ENCODE measurements at regions not wholly inside any gene's neighbourhood (a gene's known extent, or its start where the extent isn't known, plus 50 kb on each side); places are given as distances from the start of the nearest gene placed in this dataset.
A peak's percentile ranks its signal among the peaks of the same experiment; 100 is the strongest.

DNA sequence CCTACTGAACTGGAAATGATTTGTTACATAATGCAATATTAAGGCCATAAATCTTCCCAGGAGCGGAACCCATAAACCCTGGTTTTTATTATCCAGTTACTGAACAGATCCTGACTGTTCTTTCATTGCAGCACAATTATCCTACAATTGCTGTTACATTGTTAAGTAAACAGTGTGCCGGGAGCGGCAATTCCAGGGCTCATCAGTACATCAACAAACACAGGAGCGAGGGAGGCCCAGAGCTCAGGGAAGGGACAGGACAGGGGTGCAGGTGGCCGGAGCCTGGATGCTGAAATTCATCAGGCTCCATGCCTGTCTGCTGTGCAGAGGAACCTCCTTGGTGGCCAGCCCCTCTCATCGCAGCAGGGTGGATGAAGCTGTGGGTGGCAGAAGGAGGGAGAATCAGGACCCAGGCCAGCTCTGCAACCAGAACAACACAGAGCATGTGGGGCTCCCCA, 544.7 kb downstream of the NPHP4 start:
- H3K27me3 ChIP-seq = no peaks in the 10 kb centered on the region
- no peaks in the 10 kb centered on the region for H3K36me3 ChIP-seq (replicated peaks in 1 of 2; ENCODE audit: insufficient read depth in 1 of 2, low read depth in 2 of 2)
- no peak for ATAC-seq
- intact Hi-C loops (cut with DNase I) = no loop called here
- no peak for DNase-seq
- H3K27ac ChIP-seq = no peak overlapping the region
- H3K4me1 ChIP-seq = peaks cover 3% of the 10 kb centered on the region
- no peak overlapping the region for H3K4me3 ChIP-seq
- whole genome bisulfite sequencing, 2 donors = 40 to 52% methylated on average over 2 to 6 of the region's 6 CpGs
- no peak for TF ChIP-seq POLR2A (IDR thresholded peaks at IDR 0.05)
- TF ChIP-seq, protein P1, sequence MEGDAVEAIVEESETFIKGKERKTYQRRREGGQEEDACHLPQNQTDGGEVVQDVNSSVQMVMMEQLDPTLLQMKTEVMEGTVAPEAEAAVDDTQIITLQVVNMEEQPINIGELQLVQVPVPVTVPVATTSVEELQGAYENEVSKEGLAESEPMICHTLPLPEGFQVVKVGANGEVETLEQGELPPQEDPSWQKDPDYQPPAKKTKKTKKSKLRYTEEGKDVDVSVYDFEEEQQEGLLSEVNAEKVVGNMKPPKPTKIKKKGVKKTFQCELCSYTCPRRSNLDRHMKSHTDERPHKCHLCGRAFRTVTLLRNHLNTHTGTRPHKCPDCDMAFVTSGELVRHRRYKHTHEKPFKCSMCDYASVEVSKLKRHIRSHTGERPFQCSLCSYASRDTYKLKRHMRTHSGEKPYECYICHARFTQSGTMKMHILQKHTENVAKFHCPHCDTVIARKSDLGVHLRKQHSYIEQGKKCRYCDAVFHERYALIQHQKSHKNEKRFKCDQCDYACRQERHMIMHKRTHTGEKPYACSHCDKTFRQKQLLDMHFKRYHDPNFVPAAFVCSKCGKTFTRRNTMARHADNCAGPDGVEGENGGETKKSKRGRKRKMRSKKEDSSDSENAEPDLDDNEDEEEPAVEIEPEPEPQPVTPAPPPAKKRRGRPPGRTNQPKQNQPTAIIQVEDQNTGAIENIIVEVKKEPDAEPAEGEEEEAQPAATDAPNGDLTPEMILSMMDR (IDR thresholded peaks at IDR 0.05) = no peak
- H3K9me3 ChIP-seq = no peaks in the 10 kb centered on the region

DNA sequence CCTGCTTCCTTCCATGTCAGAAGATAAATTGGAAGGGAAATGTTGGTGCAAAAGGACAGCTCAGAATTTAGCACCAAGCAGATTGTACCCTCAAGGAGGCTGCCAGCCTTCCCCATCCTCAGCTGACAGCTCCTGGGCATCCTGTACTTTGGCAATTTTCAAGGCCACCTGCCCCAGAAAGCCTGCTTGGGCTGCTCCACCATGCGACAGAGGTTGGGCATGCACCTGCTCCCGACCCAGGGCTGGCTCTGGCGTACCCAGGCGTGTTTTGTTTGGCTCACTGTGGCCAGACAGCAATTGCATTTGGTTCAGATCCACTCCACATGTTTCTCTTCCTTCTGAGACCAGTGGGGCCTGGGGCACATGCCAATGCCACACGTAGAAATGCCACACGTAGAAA, 547.8 kb downstream of the NPHP4 start:
- intact Hi-C loops (cut with DNase I) = no loop called here
- 28 to 30% methylated on average over 6 of the region's 6 CpGs for WGBS, 2 donors
- Histone ChIP-seq H3K9me3 (no peaks in the 10 kb centered on the region), H3K27ac (no peak overlapping the region), H3K27me3 (no peaks in the 10 kb centered on the region), H3K4me1 (no peaks in the 10 kb centered on the region), H3K4me3 (no peak overlapping the region), H3K36me3 (replicated peaks in 1 of 2; ENCODE audit: insufficient read depth in 1 of 2, low read depth in 2 of 2) (no peaks in the 10 kb centered on the region)
- peak; percentile 33 for ATAC-seq
- TF ChIP-seq, protein P1 (IDR thresholded peaks at IDR 0.05) = peak in 3 of 7 experiments; percentile 9 to 34 (median 21)
- no peak for TF ChIP-seq POLR2A (IDR thresholded peaks at IDR 0.05)
- DNase-seq = peak in 2 of 4 donors; percentile 23 to 29

DNA sequence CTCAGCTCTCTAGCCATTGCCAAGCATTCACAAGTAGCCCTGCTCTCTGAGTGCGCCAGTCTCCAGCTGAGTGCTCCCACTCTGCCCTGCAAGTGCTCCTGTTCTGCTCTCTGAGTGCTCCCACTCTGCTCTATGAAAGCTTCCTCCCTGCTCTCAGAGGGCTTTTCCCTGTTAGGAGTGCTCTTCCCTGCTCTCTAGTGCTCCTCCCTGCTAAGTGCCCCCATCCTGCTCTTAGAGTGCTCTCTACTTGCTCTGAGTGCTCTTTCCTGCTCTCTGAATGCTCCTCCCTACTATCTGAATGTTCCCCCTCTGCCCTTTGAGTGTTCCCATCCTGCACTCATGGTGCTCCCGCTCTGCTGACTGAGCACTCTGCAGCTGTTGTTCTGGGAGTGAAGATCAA, 555.4 kb downstream of the NPHP4 start:
- H3K36me3 ChIP-seq (replicated peaks in 1 of 2; ENCODE audit: insufficient read depth in 1 of 2, low read depth in 2 of 2) = no peaks in the 10 kb centered on the region
- TF ChIP-seq, protein P1 (IDR thresholded peaks at IDR 0.05) = no peak
- 83% methylated on average over 2 of the region's 2 CpGs for WGBS, 2 donors
- H3K9me3 ChIP-seq = peaks cover 0 to 9% (median 0%) of the 10 kb centered on the region in 3 donors
- H3K4me3 ChIP-seq = no peak overlapping the region
- H3K27ac ChIP-seq = no peak overlapping the region
- intact Hi-C loops (cut with DNase I) = no loop called here
- H3K27me3 ChIP-seq = no peaks in the 10 kb centered on the region
- DNase-seq (no peak), ATAC-seq (no peak)
- no peaks in the 10 kb centered on the region for H3K4me1 ChIP-seq

DNA sequence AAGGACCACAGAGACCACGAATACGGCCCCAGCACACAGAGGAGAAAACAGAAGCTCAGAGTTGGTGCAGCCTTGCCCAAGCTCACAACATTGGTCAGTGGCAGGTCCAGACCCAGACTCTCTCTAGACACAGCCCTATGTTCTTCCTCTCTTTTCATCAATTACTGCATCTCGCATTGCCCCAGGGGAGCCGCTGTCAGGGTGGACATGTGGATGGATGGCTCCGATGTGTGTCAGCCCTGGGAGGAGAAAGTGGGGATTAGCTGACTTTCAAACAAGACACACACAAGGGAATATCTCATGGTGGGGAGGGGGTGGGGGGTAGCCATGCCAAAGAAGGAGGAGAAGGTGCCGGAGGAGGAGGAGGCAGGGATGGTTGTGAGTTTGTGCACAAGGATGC, 556.8 kb downstream of the NPHP4 start:
- DNase-seq (no peak), ATAC-seq (no peak)
- WGBS, 2 donors = 79 to 88% methylated on average over 6 of the region's 6 CpGs
- intact Hi-C loops (cut with DNase I) = no loop called here
- Histone ChIP-seq H3K27ac (no peak overlapping the region), H3K9me3 (peaks cover 0 to 9% (median 0%) of the 10 kb centered on the region in 3 donors), H3K4me3 (no peak overlapping the region), H3K27me3 (no peaks in the 10 kb centered on the region), H3K36me3 (replicated peaks in 1 of 2; ENCODE audit: insufficient read depth in 1 of 2, low read depth in 2 of 2) (no peaks in the 10 kb centered on the region), H3K4me1 (no peaks in the 10 kb centered on the region)
- TF ChIP-seq, protein P1 (IDR thresholded peaks at IDR 0.05) = no peak
- TF ChIP-seq POLR2A (IDR thresholded peaks at IDR 0.05) = no peak

DNA sequence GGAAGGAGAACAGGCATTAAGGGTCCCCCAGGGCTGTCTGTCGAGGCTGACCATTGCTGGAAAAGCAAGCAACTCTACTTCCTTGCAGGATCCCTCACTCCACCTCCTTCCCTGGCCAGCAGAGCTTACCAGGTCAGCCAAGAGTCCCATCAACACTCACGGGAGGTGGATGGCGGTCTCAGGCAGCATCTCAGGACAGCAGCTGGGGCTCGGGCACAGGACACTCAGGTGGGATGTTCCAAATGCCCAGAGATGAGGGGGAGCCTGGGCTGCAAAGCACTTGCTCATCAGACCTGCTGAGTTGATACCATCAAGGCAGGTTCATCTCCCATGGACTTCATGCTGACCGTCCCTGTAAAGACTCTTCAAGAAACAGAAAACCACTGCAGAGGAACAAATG, 559.8 kb downstream of the NPHP4 start:
- no peak for DNase-seq
- H3K36me3 ChIP-seq (replicated peaks in 1 of 2; ENCODE audit: insufficient read depth in 1 of 2, low read depth in 2 of 2) = no peaks in the 10 kb centered on the region
- 64 to 88% methylated on average over 1 to 5 of the region's 5 CpGs for WGBS, 2 donors
- intact Hi-C loops (cut with DNase I) = no loop called here
- no peak overlapping the region for H3K4me3 ChIP-seq
- H3K9me3 ChIP-seq = no peaks in the 10 kb centered on the region
- H3K27me3 ChIP-seq = peaks cover 0 to 4% of the 10 kb centered on the region in 2 donors
- H3K27ac ChIP-seq = no peak overlapping the region
- no peak for ATAC-seq
- peaks cover 8% of the 10 kb centered on the region for H3K4me1 ChIP-seq
- TF ChIP-seq, protein P1 (IDR thresholded peaks at IDR 0.05) = no peak
- TF ChIP-seq POLR2A (IDR thresholded peaks at IDR 0.05) = no peak

Data from body of pancreas (tissue), 4 donors.